Esophagus muscularis mucosa (tissue), 4 donors: ENCODE measurements at regions not wholly inside any gene's neighbourhood (a gene's known extent, or its start where the extent isn't known, plus 50 kb on each side); places are given as distances from the start of the nearest gene placed in this dataset.

Experiments used
- DNase-seq: peaks from one replicate; pipeline ENCODE4 v3.0.0-alpha.2; 2017; ENCODE audit errors: extremely low spot score
- H3K27ac ChIP-seq, 4 donors: fragments of 200-600 bp; sonication (generic); replicated peaks in 1 of 4; 1 replicate in 3 of 4; 2 replicates in 1 of 4; pipeline ENCODE4 v1.5.1; 2016 to 2019; ENCODE audit warnings: mild to moderate bottlenecking in 1 of 4
- H3K27me3 ChIP-seq, 4 donors: fragments of 200-600 bp; sonication (generic); one replicate each; pipeline versions ENCODE4 v1.5.1 to v1.6.0; 2016 to 2019
- H3K36me3 ChIP-seq, 4 donors: fragments of 200-600 bp; sonication (generic); one replicate each; pipeline ENCODE4 v1.5.1; 2016 to 2019
- H3K4me1 ChIP-seq, 4 donors: fragments of 200-600 bp; sonication (generic); one replicate each; pipeline ENCODE4 v1.5.1; 2016 to 2019
- H3K4me3 ChIP-seq, 4 donors: fragments of 200-600 bp; sonication (generic); 1 replicate in 2 of 4; 2 replicates in 2 of 4; pipeline ENCODE4 v1.5.1; 2016 to 2019; ENCODE audit warnings: mild to moderate bottlenecking in 4 of 4, moderate library complexity in 1 of 4
- H3K9me3 ChIP-seq, 4 donors: fragments of 200-600 bp; sonication (generic); 1 replicate in 3 of 4; 2 replicates in 1 of 4; pipeline ENCODE4 v1.5.1; 2016 to 2019
- CTCF ChIP-seq, 3 experiments: fragments of 200-600 bp in 2 of 3; fragments of 450-650 bp in 1 of 3; sonication (generic) in 2 of 3; IDR thresholded peaks; one replicate each; pipeline ENCODE4 v1.5.1; 2017 to 2019; ENCODE audit warnings: antibody characterized with exemption in 3 of 3, mild to moderate bottlenecking in 2 of 3, moderate library complexity in 1 of 3
- EP300 ChIP-seq: sonication (generic); formaldehyde crosslinking; IDR thresholded peaks from one replicate; pipeline ENCODE4 v1.6.1; 2017; ENCODE audit warnings: antibody characterized with exemption
- POLR2A ChIP-seq: fragments of 450-650 bp; IDR thresholded peaks from one replicate; pipeline ENCODE4 v1.6.1; 2017; ENCODE audit warnings: antibody characterized with exemption, moderate library complexity, mild to moderate bottlenecking, low read depth
- POLR2AphosphoS5 ChIP-seq, 2 donors: sonication (generic); formaldehyde crosslinking; IDR thresholded peaks; one replicate each; pipeline ENCODE4 v1.6.1; 2017; ENCODE audit warnings: antibody characterized with exemption in 2 of 2
- WGBS: methylation state at CpG from one replicate; pipeline ENCODE4 v1.1.5; 2018; 5-methylcytosine and 5-hydroxymethylcytosine counted together
- intact Hi-C: fragments of 100-400 bp; cut with DNase I; formaldehyde crosslinking; loops from one replicate; pipeline ENCODE4 v1.15.1; 2023

- TF ChIP-seq POLR2A (no peak), EP300 (no peak), POLR2AphosphoS5 (IDR thresholded peaks at IDR 0.05) (no peak), CTCF (IDR thresholded peaks at IDR 0.05) (no peak)
- Histone ChIP-seq H3K27ac (no peak overlapping the region), H3K9me3 (no peaks in the 10 kb centered on the region), H3K36me3 (no peaks in the 10 kb centered on the region), H3K4me3 (no peak overlapping the region), H3K27me3 (no peaks in the 10 kb centered on the region), H3K4me1 (no peaks in the 10 kb centered on the region)
- no peak for DNase-seq
- 80% methylated on average over 1 of the region's 1 CpG for WGBS
- intact Hi-C loops, result no loop called here
Measured at GRCh38 chr4:136898590-136899248, 633.6 kb downstream of the PCDH18 start.

DNA sequence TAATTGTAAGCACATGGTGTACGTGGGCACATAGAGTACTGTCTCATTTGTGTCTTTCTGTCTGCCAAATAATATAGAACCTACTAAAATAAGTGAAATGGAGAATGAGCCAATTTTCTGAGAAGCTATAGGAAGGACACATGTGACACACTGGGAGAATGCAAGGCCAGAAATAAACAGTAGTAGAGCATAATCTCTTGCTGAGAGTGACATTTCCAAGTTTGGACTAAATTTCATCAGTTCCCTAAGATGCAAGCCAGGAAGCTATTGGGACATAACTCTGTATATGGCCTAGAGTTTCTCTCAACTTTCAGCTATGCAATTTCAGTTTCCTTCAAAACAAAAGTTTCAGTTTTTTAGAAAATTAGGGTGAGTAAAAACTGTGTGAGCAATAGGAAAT is 638.7 kb downstream of the PCDH18 start:
- no peaks in the 10 kb centered on the region for H3K36me3 ChIP-seq
- no peaks in the 10 kb centered on the region for H3K9me3 ChIP-seq
- TF ChIP-seq POLR2A, result no peak
- TF ChIP-seq CTCF (IDR thresholded peaks at IDR 0.05), result no peak
- no peak for TF ChIP-seq EP300
- TF ChIP-seq POLR2AphosphoS5 (IDR thresholded peaks at IDR 0.05), result no peak
- DNase-seq, result no peak
- intact Hi-C loops, result no loop called here
- WGBS, result 61% methylated on average over 1 of the region's 1 CpG
- H3K4me1 ChIP-seq, result no peaks in the 10 kb centered on the region
- H3K27ac ChIP-seq, result no peak overlapping the region
- H3K4me3 ChIP-seq, result no peak overlapping the region
- no peaks in the 10 kb centered on the region for H3K27me3 ChIP-seq

DNA sequence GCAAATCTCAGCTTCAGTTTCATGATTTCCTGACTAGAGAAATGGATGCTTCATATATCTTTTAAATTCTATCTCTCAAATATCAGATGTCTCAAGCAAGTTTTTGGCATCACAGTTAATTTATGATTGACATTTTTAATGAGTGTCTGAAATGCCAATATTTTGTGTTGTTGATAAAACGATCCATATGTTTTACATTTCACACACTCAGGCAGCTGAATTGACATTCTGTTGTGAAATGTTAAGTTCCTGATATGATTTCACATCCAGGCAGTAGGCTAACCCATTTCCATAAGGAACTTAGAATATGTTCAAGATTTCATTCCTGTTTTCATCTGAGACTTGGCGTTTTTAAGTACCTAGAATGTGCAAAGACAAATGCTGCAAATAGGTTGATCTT is 650.6 kb downstream of the PCDH18 start:
- intact Hi-C loops, result no loop called here
- H3K9me3 ChIP-seq, result no peaks in the 10 kb centered on the region
- no peak for DNase-seq
- no peak overlapping the region for H3K4me3 ChIP-seq
- H3K36me3 ChIP-seq, result no peaks in the 10 kb centered on the region
- TF ChIP-seq POLR2AphosphoS5 (IDR thresholded peaks at IDR 0.05) (no peak), CTCF (IDR thresholded peaks at IDR 0.05) (no peak), POLR2A (no peak)
- no peaks in the 10 kb centered on the region for H3K4me1 ChIP-seq
- no peaks in the 10 kb centered on the region for H3K27me3 ChIP-seq
- WGBS, result 75% methylated on average over 2 of the region's 2 CpGs
- H3K27ac ChIP-seq, result no peak overlapping the region

GRCh38 chr4:136873555-136873954 is 658.7 kb downstream of the PCDH18 start:
- TF ChIP-seq EP300, result no peak
- no peak for TF ChIP-seq CTCF (IDR thresholded peaks at IDR 0.05)
- TF ChIP-seq POLR2A, result no peak
- TF ChIP-seq POLR2AphosphoS5 (IDR thresholded peaks at IDR 0.05), result no peak
- Histone ChIP-seq H3K27ac (no peak overlapping the region), H3K27me3 (no peaks in the 10 kb centered on the region), H3K4me3 (no peak overlapping the region), H3K4me1 (peaks cover 0 to 7% (median 2%) of the 10 kb centered on the region in 4 donors), H3K9me3 (no peaks in the 10 kb centered on the region), H3K36me3 (no peaks in the 10 kb centered on the region)
- intact Hi-C loops, result no loop called here
- no peak for DNase-seq
- 35% methylated on average over 1 of the region's 1 CpG for WGBS

- Histone ChIP-seq H3K9me3 (no peaks in the 10 kb centered on the region), H3K36me3 (no peaks in the 10 kb centered on the region), H3K27ac (no peak overlapping the region), H3K4me1 (peaks cover 0 to 25% (median 22%) of the 10 kb centered on the region in 4 donors), H3K4me3 (no peak overlapping the region), H3K27me3 (no peaks in the 10 kb centered on the region)
- 95% methylated on average over 10 of the region's 10 CpGs for WGBS
- no peak for DNase-seq
- TF ChIP-seq POLR2A, result no peak
- TF ChIP-seq EP300, result no peak
- TF ChIP-seq CTCF (IDR thresholded peaks at IDR 0.05), result no peak
- TF ChIP-seq POLR2AphosphoS5 (IDR thresholded peaks at IDR 0.05), result no peak
- intact Hi-C loops, result no loop called here
Measured at GRCh38 chr4:136867465-136867864, 664.8 kb downstream of the PCDH18 start.
